Trophoblast cell (in vitro differentiated cells and primary cell): ENCODE measurements at regions not wholly inside any gene's neighbourhood (a gene's known extent, or its start where the extent isn't known, plus 50 kb on each side); places are given as distances from the start of the nearest gene placed in this dataset.
"Not testable (repeated sequence)": the region's sequence is repeated elsewhere in the genome, so short reads cannot be mapped to it uniquely, and the experiment has no call there.

Source experiments
- DNase-seq, 2 donors: peaks; one replicate each; pipeline ENCODE4 v3.0.0-alpha.2; 2016
- H2AFZ ChIP-seq: 2 replicates; pipeline ENCODE4 v1.6.1; 2013; ENCODE audit warnings: low read length, moderate library complexity, mild to moderate bottlenecking; ENCODE audit not compliant: insufficient read depth, poor library complexity
- H2AK5ac ChIP-seq: 2 replicates; pipeline ENCODE4 v1.6.1; 2013; ENCODE audit warnings: mild to moderate bottlenecking, low read length
- H2BK120ac ChIP-seq: 2 replicates; pipeline ENCODE4 v1.6.1; 2013; ENCODE audit warnings: low read length, mild to moderate bottlenecking, moderate library complexity; ENCODE audit not compliant: insufficient read depth, poor library complexity
- H2BK12ac ChIP-seq: 2 replicates; pipeline ENCODE4 v1.6.1; 2013; ENCODE audit warnings: mild to moderate bottlenecking, low read length, moderate library complexity
- H2BK5ac ChIP-seq: 2 replicates; pipeline ENCODE4 v1.6.1; 2013; ENCODE audit warnings: low read length, low read depth, moderate library complexity, mild to moderate bottlenecking; ENCODE audit not compliant: poor library complexity
- H3K14ac ChIP-seq: 2 replicates; pipeline ENCODE4 v1.6.1; 2013; ENCODE audit warnings: mild to moderate bottlenecking, low read length
- H3K18ac ChIP-seq: 2 replicates; pipeline ENCODE4 v1.6.1; 2013; ENCODE audit warnings: mild to moderate bottlenecking, low read length
- H3K23ac ChIP-seq: 2 replicates; pipeline ENCODE4 v1.6.1; 2013; ENCODE audit warnings: low read length
- H3K27ac ChIP-seq: 2 replicates; pipeline ENCODE4 v1.5.1; 2013; ENCODE audit warnings: low read depth, mild to moderate bottlenecking, inconsistent platforms, low read length, moderate library complexity
- H3K27me3 ChIP-seq: 2 replicates; pipeline ENCODE4 v1.6.1; 2013; ENCODE audit warnings: inconsistent platforms, mild to moderate bottlenecking, low read length, moderate library complexity; ENCODE audit not compliant: insufficient read depth
- H3K36me3 ChIP-seq, 2 experiments: 1 replicate in 1 of 2; 2 replicates in 1 of 2; pipeline ENCODE4 v1.6.1; 2013; ENCODE audit warnings: low read length in 2 of 2, mild to moderate bottlenecking in 2 of 2, moderate library complexity in 1 of 2; ENCODE audit not compliant: insufficient read depth in 2 of 2, control insufficient read depth in 1 of 2
- H3K4ac ChIP-seq: 2 replicates; pipeline ENCODE4 v1.6.1; 2013; ENCODE audit warnings: low read depth, mild to moderate bottlenecking, low read length, moderate library complexity
- H3K4me1 ChIP-seq, 2 experiments: 1 replicate in 1 of 2; 2 replicates in 1 of 2; pipeline ENCODE4 v1.6.1; 2013; ENCODE audit warnings: low read length in 2 of 2, mild to moderate bottlenecking in 2 of 2, moderate library complexity in 1 of 2; ENCODE audit not compliant: insufficient read depth in 2 of 2, control insufficient read depth in 1 of 2
- H3K4me2 ChIP-seq: 2 replicates; pipeline ENCODE4 v1.6.1; 2013; ENCODE audit warnings: inconsistent platforms, mild to moderate bottlenecking, low read length, moderate library complexity
- H3K4me3 ChIP-seq: 2 replicates; pipeline ENCODE4 v1.5.1; 2013; ENCODE audit warnings: mild to moderate bottlenecking, low read depth, low read length, inconsistent platforms
- H3K79me1 ChIP-seq: one replicate; pipeline ENCODE4 v1.6.1; 2013; ENCODE audit warnings: low read length
- H3K79me2 ChIP-seq: 2 replicates; pipeline ENCODE4 v1.6.1; 2013; ENCODE audit warnings: low read length, mild to moderate bottlenecking; ENCODE audit not compliant: control insufficient read depth, insufficient read depth, poor library complexity
- H3K9ac ChIP-seq: 2 replicates; pipeline ENCODE4 v1.6.1; 2013; ENCODE audit warnings: mild to moderate bottlenecking, low read length
- H3K9me3 ChIP-seq: 2 replicates; pipeline ENCODE4 v1.6.1; 2013; ENCODE audit warnings: low read depth, mild to moderate bottlenecking, control low read depth, inconsistent platforms, low read length; ENCODE audit not compliant: insufficient read depth
- H4K12ac ChIP-seq: 2 replicates; pipeline ENCODE4 v1.6.1; 2013; ENCODE audit warnings: low read depth, mild to moderate bottlenecking, low read length, moderate library complexity
- H4K8ac ChIP-seq: 2 replicates; pipeline ENCODE4 v1.6.1; 2013; ENCODE audit warnings: low read depth, mild to moderate bottlenecking, low read length, moderate library complexity
- H4K91ac ChIP-seq: one replicate; pipeline ENCODE4 v1.6.1; 2013; ENCODE audit warnings: low read depth, mild to moderate bottlenecking, low read length, moderate library complexity
- WGBS: extraction: QIAGEN DNeasy Blood & Tissue Kit; methylation state at CpG from one replicate; pipeline ENCODE4 v1.1.7; 2013; ENCODE audit warnings: missing lambda C conversion rate; ENCODE audit not compliant: insufficient read length, insufficient coverage; ENCODE audit errors: extremely low coverage; 5-methylcytosine and 5-hydroxymethylcytosine counted together

- peak in 1 of 2 donors; percentile 18 for DNase-seq
- H3K9ac ChIP-seq = no peak overlapping the region
- peaks cover 0 to 8% of the 10 kb centered on the region in 2 experiments for H3K4me1 ChIP-seq
Observed at GRCh38 chr1:186760446-186760845, 68.3 kb upstream of the PLA2G4A start.

GRCh38 chr1:186758896-186759606, 69.7 kb upstream of the PLA2G4A start:
- H3K23ac ChIP-seq, H3K14ac ChIP-seq, H3K9ac ChIP-seq, H3K4me3 ChIP-seq, H2BK12ac ChIP-seq, H3K9me3 ChIP-seq, H3K36me3 ChIP-seq, H3K79me2 ChIP-seq, H2AK5ac ChIP-seq, H2BK5ac ChIP-seq, H2AFZ ChIP-seq, H3K18ac ChIP-seq, H4K91ac ChIP-seq, H2BK120ac ChIP-seq, H3K27me3 ChIP-seq, H3K79me1 ChIP-seq, H3K4me2 ChIP-seq, H4K12ac ChIP-seq, H3K27ac ChIP-seq, H3K4me1 ChIP-seq, H4K8ac ChIP-seq, H3K4ac ChIP-seq: not testable (repeated sequence)
- no CpG with 5 or more reads among the region's 8 CpGs for WGBS
- peak; percentile 54 to 75 for DNase-seq

More at GRCh38 chr1:186760446-186760845, 68.3 kb upstream of the PLA2G4A start:
- Histone ChIP-seq H3K9me3 (no peaks in the 10 kb centered on the region), H3K4me2 (no peak overlapping the region), H3K4ac (no peak overlapping the region), H2BK120ac (no peak overlapping the region), H3K23ac (no peak overlapping the region), H4K91ac (no peak overlapping the region), H3K27ac (no peak overlapping the region), H3K79me2 (no peaks in the 10 kb centered on the region), H3K27me3 (no peaks in the 10 kb centered on the region), H4K8ac (no peak overlapping the region), H2BK12ac (no peak overlapping the region), H3K18ac (no peak overlapping the region), H2AFZ (no peak overlapping the region), H3K4me3 (no peak overlapping the region), H2BK5ac (no peak overlapping the region), H3K14ac (no peak overlapping the region), H3K36me3 (no peaks in the 10 kb centered on the region), H2AK5ac (no peak overlapping the region), H4K12ac (no peak overlapping the region), H3K79me1 (no peaks in the 10 kb centered on the region)
- WGBS = no CpG with 5 or more reads among the region's 1 CpG

GRCh38 chr1:186757851-186758250, 70.9 kb upstream of the PLA2G4A start:
- Histone ChIP-seq H3K4me1 (no peaks in the 10 kb centered on the region), H2BK5ac (no peak overlapping the region), H3K4me3 (no peak overlapping the region), H3K9ac (no peak overlapping the region), H4K8ac (no peak overlapping the region), H2AK5ac (no peak overlapping the region), H2BK120ac (no peak overlapping the region), H3K79me1 (no peaks in the 10 kb centered on the region), H3K79me2 (no peaks in the 10 kb centered on the region), H4K12ac (no peak overlapping the region), H2BK12ac (no peak overlapping the region), H3K27ac (no peak overlapping the region), H3K4ac (no peak overlapping the region), H3K18ac (no peak overlapping the region), H3K27me3 (no peaks in the 10 kb centered on the region), H3K23ac (no peak overlapping the region), H2AFZ (no peak overlapping the region), H3K36me3 (no peaks in the 10 kb centered on the region), H3K9me3 (no peaks in the 10 kb centered on the region), H3K4me2 (no peak overlapping the region), H3K14ac (no peak overlapping the region), H4K91ac (no peak overlapping the region)
- no peak for DNase-seq
- no CpG with 5 or more reads among the region's 4 CpGs for WGBS

- WGBS = no CpG with 5 or more reads among the region's 3 CpGs
- Histone ChIP-seq H3K79me2 (no peaks in the 10 kb centered on the region), H3K18ac (no peak overlapping the region), H2AK5ac (no peak overlapping the region), H3K9me3 (no peaks in the 10 kb centered on the region), H3K23ac (no peak overlapping the region), H3K27ac (no peak overlapping the region), H3K79me1 (no peaks in the 10 kb centered on the region), H2BK5ac (no peak overlapping the region), H3K9ac (no peak overlapping the region), H2BK120ac (no peak overlapping the region), H3K4me1 (no peaks in the 10 kb centered on the region), H3K4me2 (no peak overlapping the region), H2AFZ (no peak overlapping the region), H4K91ac (no peak overlapping the region), H3K4ac (no peak overlapping the region), H4K12ac (no peak overlapping the region), H4K8ac (no peak overlapping the region), H3K36me3 (no peaks in the 10 kb centered on the region), H3K4me3 (no peak overlapping the region), H3K14ac (no peak overlapping the region), H3K27me3 (no peaks in the 10 kb centered on the region), H2BK12ac (no peak overlapping the region)
- DNase-seq = no peak
Observed at GRCh38 chr1:186754542-186755145, 74.1 kb upstream of the PLA2G4A start.
